ENCODE measurements at regions not wholly inside any gene's neighbourhood (a gene's known extent, or its start where the extent isn't known, plus 50 kb on each side); places are given as distances from the start of the nearest gene placed in this dataset.
A peak's percentile ranks its signal among the peaks of the same experiment; 100 is the strongest.
"Not testable (repeated sequence)": the region's sequence is repeated elsewhere in the genome, so short reads cannot be mapped to it uniquely, and the experiment has no call there.

DNA sequence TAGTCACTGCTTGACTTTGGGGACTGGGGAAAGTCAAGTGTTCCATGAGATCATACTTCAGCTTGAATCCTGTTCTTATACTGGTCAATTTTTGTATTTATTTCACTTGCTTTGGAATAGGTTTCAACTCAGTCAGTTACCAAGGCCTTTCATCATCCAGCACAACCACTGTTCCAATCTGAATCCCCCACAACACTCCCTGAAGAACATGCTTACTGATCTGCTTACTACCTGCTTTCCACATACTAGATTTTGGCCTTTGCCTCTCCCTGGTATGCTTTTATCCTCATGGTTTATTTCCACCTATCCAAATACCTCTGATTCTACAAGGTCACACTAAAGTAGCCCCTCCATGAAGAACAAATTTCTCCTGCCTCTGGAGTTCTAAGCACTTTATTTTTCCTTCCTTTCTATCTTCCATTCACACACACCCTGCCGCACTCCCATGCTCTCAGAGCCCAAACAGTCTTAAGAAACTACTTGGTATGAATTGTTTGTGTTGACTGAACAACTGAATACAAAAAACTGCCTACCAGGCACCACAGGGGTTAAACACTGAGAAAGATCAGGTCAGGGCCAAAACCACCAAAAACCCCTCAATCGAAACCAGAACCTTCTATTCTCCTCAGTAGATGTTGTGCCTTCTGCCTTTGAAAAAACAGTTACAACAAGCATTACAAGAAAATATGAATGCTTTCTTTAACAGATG, 178.1 kb downstream of the AVL9 start:
- no peak for DNase-seq
- Histone ChIP-seq H3K9me3 (no peaks in the 10 kb centered on the region), H3K27ac (no peak overlapping the region), H3K4me1 (peaks cover 0 to 8% (median 0%) of the 10 kb centered on the region in 4 donors), H3K36me3 (no peaks in the 10 kb centered on the region), H3K27me3 (no peaks in the 10 kb centered on the region), H3K4me3 (no peak overlapping the region)
- TF ChIP-seq, protein P1, sequence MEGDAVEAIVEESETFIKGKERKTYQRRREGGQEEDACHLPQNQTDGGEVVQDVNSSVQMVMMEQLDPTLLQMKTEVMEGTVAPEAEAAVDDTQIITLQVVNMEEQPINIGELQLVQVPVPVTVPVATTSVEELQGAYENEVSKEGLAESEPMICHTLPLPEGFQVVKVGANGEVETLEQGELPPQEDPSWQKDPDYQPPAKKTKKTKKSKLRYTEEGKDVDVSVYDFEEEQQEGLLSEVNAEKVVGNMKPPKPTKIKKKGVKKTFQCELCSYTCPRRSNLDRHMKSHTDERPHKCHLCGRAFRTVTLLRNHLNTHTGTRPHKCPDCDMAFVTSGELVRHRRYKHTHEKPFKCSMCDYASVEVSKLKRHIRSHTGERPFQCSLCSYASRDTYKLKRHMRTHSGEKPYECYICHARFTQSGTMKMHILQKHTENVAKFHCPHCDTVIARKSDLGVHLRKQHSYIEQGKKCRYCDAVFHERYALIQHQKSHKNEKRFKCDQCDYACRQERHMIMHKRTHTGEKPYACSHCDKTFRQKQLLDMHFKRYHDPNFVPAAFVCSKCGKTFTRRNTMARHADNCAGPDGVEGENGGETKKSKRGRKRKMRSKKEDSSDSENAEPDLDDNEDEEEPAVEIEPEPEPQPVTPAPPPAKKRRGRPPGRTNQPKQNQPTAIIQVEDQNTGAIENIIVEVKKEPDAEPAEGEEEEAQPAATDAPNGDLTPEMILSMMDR (IDR thresholded peaks at IDR 0.05) = no peak
- no peak for TF ChIP-seq POLR2A (IDR thresholded peaks at IDR 0.05)

- DNase-seq = peak in 1 of 3 donors; percentile 83
- Histone ChIP-seq H3K27ac (peak overlapping the region in 3 of 4 donors; percentile 60 to 72 (median 70)), H3K4me1 (peaks cover 0 to 8% (median 0%) of the 10 kb centered on the region in 4 donors), H3K36me3 (no peaks in the 10 kb centered on the region), H3K27me3 (no peaks in the 10 kb centered on the region), H3K4me3 (no peak overlapping the region), H3K9me3 (peaks cover 0 to 4% (median 0%) of the 10 kb centered on the region in 4 donors)
- TF ChIP-seq POLR2A (IDR thresholded peaks at IDR 0.05) = no peak
- TF ChIP-seq, protein P1 (IDR thresholded peaks at IDR 0.05) = no peak
Measured at GRCh38 chr7:32670110-32671025, 175.1 kb downstream of the AVL9 start.

DNA sequence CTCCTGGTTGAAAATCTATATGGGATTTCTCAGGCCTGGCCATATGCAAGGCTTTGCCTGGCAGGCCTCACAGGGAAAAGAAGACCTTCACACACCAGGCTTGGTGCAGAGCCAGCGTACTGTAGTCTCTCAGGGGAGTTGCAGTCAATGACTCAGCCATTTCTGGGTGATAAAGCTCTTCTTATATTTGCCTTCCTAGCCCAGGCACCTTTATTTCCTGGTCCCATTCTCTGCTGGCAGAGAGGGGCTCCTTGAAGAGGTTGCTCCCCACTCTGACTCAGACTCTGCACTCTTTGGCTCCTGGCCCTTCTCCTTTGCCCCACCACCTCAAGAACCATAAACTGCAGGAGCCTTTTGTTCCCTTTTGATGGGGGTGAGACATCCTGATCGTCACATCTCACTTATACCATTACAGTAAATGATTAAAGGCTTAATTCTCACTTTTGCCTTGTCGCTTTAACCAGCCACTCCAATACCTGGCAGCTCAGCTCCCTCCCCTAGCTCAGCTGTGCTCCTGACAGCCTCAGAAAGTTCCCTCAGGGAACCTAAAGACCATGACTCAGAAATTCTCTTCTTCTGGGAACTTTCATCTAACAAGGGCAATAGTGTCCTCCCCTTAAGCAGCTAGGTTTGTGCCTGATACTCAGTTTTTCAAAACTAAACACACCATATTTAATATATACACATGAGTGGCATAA, 174.0 kb downstream of the AVL9 start:
- H3K27me3 ChIP-seq, H3K36me3 ChIP-seq, H3K9me3 ChIP-seq, H3K4me3 ChIP-seq, H3K4me1 ChIP-seq: not testable (repeated sequence)
- peak overlapping the region in 3 of 4 donors; percentile 23 to 79 (median 70) for H3K27ac ChIP-seq
- peak in 2 of 3 donors; percentile 76 to 79 for DNase-seq

DNA sequence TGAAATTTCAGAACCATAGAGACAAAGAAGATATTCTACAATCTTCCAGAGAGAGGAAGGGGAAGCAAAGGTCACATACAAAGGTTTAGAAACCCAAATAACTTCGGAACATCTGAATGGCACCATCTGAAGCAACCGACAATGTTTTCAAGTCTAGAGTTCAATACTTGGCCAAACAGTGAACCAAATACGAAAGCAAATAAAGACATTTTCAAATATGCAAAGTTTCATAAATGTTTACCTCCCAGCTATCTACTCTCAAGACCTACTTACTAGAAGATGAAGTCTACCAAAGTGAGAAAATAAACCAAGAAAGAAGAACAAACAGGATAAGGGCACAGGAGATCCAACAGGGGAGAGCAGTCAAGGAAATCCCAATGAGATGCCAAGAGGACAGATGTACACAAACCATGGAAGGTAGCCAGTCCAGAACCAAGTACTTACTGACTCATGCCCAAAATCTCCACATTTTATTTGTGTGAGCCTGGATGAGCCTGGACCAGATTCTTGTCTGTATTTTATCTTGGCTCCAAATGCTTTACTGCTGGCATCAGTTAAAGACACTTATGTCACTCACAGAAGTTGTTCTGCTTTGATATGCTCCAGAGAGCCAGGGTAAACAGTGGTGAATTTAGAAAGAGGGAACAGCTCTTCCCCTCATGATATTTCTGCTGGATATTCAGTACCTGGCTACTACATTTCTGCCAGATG, 173.3 kb downstream of the AVL9 start:
- H3K9me3 ChIP-seq, H3K4me3 ChIP-seq, H3K27me3 ChIP-seq, H3K4me1 ChIP-seq, H3K36me3 ChIP-seq, DNase-seq: not testable (repeated sequence)
- peak overlapping the region in 3 of 4 donors; percentile 23 to 79 (median 70) for H3K27ac ChIP-seq

DNA sequence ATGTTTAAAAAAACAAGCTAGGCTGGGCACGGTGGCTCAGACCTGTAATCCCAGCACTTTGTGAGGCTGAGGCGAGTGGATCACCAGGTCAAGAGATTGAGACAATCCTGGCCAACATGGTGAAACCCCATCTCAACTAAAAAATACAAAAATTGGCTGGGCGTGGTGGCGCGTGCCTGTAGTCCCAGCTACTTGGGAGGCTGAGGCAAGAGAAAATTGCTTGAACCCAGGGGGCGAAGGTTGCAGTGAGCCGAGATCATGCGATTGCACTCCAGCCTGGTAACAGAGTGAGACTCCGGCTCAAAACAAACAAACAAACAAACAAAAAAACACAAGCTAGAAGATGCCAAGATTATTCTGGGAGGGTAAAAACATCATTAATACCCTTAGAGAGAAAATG, 172.3 kb downstream of the AVL9 start:
- not testable (repeated sequence) for H3K27me3 ChIP-seq, H3K27ac ChIP-seq, H3K4me3 ChIP-seq, H3K36me3 ChIP-seq, H3K9me3 ChIP-seq, H3K4me1 ChIP-seq, DNase-seq

DNA sequence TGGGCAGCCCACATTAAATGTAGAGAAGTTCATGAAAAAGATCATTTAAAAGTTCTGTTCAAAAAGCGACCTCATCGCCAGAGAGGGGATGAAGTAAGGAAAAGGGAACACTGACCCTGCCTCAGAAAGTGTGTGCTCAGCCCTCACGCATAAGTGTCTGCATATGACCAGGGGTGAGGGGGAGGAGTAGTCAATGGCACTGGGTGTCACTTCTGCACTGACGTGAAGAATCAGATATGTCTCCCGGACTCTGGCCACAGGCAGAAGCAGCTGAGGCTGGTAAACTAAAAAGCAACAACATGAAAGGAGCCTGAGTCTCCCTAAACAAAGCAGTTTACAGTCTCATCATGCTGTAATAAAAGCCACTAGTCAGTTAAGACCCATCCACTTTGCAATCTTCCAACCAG, 168.5 kb downstream of the AVL9 start:
- H3K27me3 ChIP-seq, H3K27ac ChIP-seq, H3K4me3 ChIP-seq, H3K36me3 ChIP-seq, H3K9me3 ChIP-seq, DNase-seq, H3K4me1 ChIP-seq: not testable (repeated sequence)

GRCh38 chr7:32662509-32662908, 167.2 kb downstream of the AVL9 start:
- not testable (repeated sequence) for H3K4me1 ChIP-seq, H3K27ac ChIP-seq, H3K4me3 ChIP-seq, H3K27me3 ChIP-seq, H3K36me3 ChIP-seq, H3K9me3 ChIP-seq, DNase-seq
